A673 (cell line): ENCODE measurements at regions not wholly inside any gene's neighbourhood (a gene's known extent, or its start where the extent isn't known, plus 50 kb on each side); places are given as distances from the start of the nearest gene placed in this dataset.

ENCODE experiments used
- BruUV-seq: library from RNA; stranded (reverse); fragments of 400-500 nt; replicated peaks from 2 replicates; lab custom pipeline; 2021; lab: Mats Ljungman, UMichigan
- CTCF ChIA-PET: fragments of 300-600 bp; sonication (Branson Sonifier 250); formaldehyde crosslinking; loops from one replicate; lab custom pipeline; 2022; ENCODE audit warnings: antibody characterized with exemption; lab: Charles Lee
- POLR2A ChIA-PET: fragments of 300-600 bp; sonication (Branson Sonifier 250); formaldehyde crosslinking; loops from one replicate; lab custom pipeline; 2022; ENCODE audit warnings: antibody characterized with exemption; ENCODE audit not compliant: low non-redundant PET; lab: Charles Lee
- DNase-seq: peaks from one replicate; pipeline ENCODE4 v3.0.0-alpha.2; 2015; ENCODE audit warnings: low spot score
- H3K27ac ChIP-seq: fragments of 200-600 bp; sonication (generic); 2 replicates; pipeline ENCODE4 v1.5.1; 2016; ENCODE audit warnings: mixed run types, low read depth, mild to moderate bottlenecking, mixed read lengths, antibody characterized with exemption, low read length; ENCODE audit not compliant: poor library complexity, severe bottlenecking
- H3K27me3 ChIP-seq: fragments of 200-600 bp; sonication (generic); replicated peaks from 2 replicates; pipeline ENCODE4 v1.6.1; 2017; ENCODE audit warnings: mixed run types, low read depth, mild to moderate bottlenecking, mixed read lengths, antibody characterized with exemption, low read length; ENCODE audit not compliant: insufficient read depth, poor library complexity
- H3K36me3 ChIP-seq: fragments of 200-600 bp; sonication (generic); 2 replicates; pipeline ENCODE4 v1.6.1; 2016; ENCODE audit warnings: mixed run types, mild to moderate bottlenecking, mixed read lengths, antibody characterized with exemption, low read length; ENCODE audit not compliant: insufficient read depth, poor library complexity, severe bottlenecking
- H3K4me1 ChIP-seq: fragments of 200-600 bp; sonication (generic); 2 replicates; pipeline ENCODE4 v1.6.1; 2017; ENCODE audit warnings: mixed run types, mild to moderate bottlenecking, mixed read lengths, antibody characterized with exemption, low read length; ENCODE audit not compliant: insufficient read depth, poor library complexity, severe bottlenecking
- H3K4me3 ChIP-seq: fragments of 200-600 bp; sonication (generic); 2 replicates; pipeline ENCODE4 v1.5.1; 2016; ENCODE audit warnings: low read depth, mixed run types, mild to moderate bottlenecking, mixed read lengths, low read length; ENCODE audit not compliant: poor library complexity, severe bottlenecking
- H3K9me3 ChIP-seq: fragments of 200-600 bp; sonication (generic); 2 replicates; pipeline ENCODE4 v1.6.1; 2016; ENCODE audit warnings: mixed run types, low read depth, mild to moderate bottlenecking, mixed read lengths, antibody characterized with exemption, low read length; ENCODE audit not compliant: poor library complexity, severe bottlenecking
- EZH2 ChIP-seq: fragments of 200-600 bp; sonication (generic); IDR thresholded peaks from 2 replicates; pipeline ENCODE4 v1.6.1; 2017; ENCODE audit warnings: borderline replicate concordance, low read depth, mild to moderate bottlenecking, mixed read lengths, antibody characterized with exemption, low read length; ENCODE audit not compliant: poor library complexity, severe bottlenecking
- intact Hi-C: fragments of 100-400 bp; cut with micrococcal nuclease; formaldehyde crosslinking; loops from one replicate; pipeline ENCODE4 v1.10.0; 2022; ENCODE audit not compliant: unreplicated experiment
- TF ChIP-seq, protein P1 (sequence below): fragments of 300-800, 200-600 bp; sonication (generic); conservative IDR thresholded peaks from 2 replicates; pipeline ENCODE4 v1.5.1; 2017; ENCODE audit warnings: low read depth, mild to moderate bottlenecking, antibody characterized with exemption, low read length, moderate library complexity, mixed read lengths

GRCh38 chr5:113719549-113719948 lies 206.1 kb downstream of the YTHDC2 start:
- POLR2A ChIA-PET: no interaction called here
- TF ChIP-seq EZH2: no peak
- TF ChIP-seq, protein P1, sequence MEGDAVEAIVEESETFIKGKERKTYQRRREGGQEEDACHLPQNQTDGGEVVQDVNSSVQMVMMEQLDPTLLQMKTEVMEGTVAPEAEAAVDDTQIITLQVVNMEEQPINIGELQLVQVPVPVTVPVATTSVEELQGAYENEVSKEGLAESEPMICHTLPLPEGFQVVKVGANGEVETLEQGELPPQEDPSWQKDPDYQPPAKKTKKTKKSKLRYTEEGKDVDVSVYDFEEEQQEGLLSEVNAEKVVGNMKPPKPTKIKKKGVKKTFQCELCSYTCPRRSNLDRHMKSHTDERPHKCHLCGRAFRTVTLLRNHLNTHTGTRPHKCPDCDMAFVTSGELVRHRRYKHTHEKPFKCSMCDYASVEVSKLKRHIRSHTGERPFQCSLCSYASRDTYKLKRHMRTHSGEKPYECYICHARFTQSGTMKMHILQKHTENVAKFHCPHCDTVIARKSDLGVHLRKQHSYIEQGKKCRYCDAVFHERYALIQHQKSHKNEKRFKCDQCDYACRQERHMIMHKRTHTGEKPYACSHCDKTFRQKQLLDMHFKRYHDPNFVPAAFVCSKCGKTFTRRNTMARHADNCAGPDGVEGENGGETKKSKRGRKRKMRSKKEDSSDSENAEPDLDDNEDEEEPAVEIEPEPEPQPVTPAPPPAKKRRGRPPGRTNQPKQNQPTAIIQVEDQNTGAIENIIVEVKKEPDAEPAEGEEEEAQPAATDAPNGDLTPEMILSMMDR: no peak

GRCh38 chr5:113721171-113721570 lies 207.7 kb downstream of the YTHDC2 start:
- Histone ChIP-seq H3K4me3 (no peak overlapping the region), H3K36me3 (no peaks in the 10 kb centered on the region), H3K27ac (no peak overlapping the region), H3K4me1 (no peaks in the 10 kb centered on the region), H3K27me3 (no peaks in the 10 kb centered on the region), H3K9me3 (no peaks in the 10 kb centered on the region)
- intact Hi-C loops: no loop called here
- BruUV-seq: no TSS peak
- DNase-seq: no peak
- TF ChIP-seq EZH2: no peak
- TF ChIP-seq, protein P1: no peak
- ChIA-PET CTCF (no interaction called here), POLR2A (no interaction called here)

More at GRCh38 chr5:113719549-113719948, 206.1 kb downstream of the YTHDC2 start:
- no peak for DNase-seq
- Histone ChIP-seq H3K9me3 (no peaks in the 10 kb centered on the region), H3K36me3 (no peaks in the 10 kb centered on the region), H3K4me1 (no peaks in the 10 kb centered on the region), H3K27me3 (no peaks in the 10 kb centered on the region), H3K4me3 (no peak overlapping the region), H3K27ac (no peak overlapping the region)
- intact Hi-C loops: no loop called here
- BruUV-seq: no TSS peak
- CTCF ChIA-PET: no interaction called here

DNA sequence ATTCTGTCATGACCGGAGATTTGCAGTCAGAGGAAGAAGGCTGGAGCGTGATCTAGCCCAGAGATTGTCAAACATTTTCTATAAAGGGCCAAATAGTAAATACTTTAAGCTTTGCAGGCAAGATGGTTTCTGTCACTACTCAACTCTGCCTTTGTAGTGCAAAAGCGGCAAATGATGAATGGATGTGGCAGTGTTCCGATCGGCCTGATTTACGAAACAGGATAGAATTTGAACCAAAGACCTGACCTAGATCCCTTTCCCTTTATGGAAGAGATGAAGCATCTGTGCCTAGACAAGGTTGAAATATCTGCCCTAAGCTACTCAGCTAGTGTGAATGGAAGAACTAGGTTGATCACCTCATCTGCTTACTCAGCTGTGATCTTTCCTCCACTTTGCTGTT lies 209.5 kb downstream of the YTHDC2 start:
- H3K27ac ChIP-seq: no peak overlapping the region
- ChIA-PET POLR2A (no interaction called here), CTCF (no interaction called here)
- TF ChIP-seq, protein P1: no peak
- TF ChIP-seq EZH2: no peak
- H3K27me3 ChIP-seq: no peaks in the 10 kb centered on the region
- no peaks in the 10 kb centered on the region for H3K36me3 ChIP-seq
- no peaks in the 10 kb centered on the region for H3K4me1 ChIP-seq
- intact Hi-C loops: no loop called here
- H3K9me3 ChIP-seq: no peaks in the 10 kb centered on the region
- no TSS peak for BruUV-seq
- H3K4me3 ChIP-seq: no peak overlapping the region
- no peak for DNase-seq
